ENCODE measurements at regions not wholly inside any gene's neighbourhood (a gene's known extent, or its start where the extent isn't known, plus 50 kb on each side); places are given as distances from the start of the nearest gene placed in this dataset.

GRCh38 chr5:20113931-20114330 is 125.9 kb upstream of the CDH18 start:
- TF ChIP-seq CTCF (IDR thresholded peaks at IDR 0.05; ENCODE audit: insufficient read depth, low read depth, low read length) (no peak), EZH2 (IDR thresholded peaks at IDR 0.05; ENCODE audit: insufficient read depth, low read length) (no peak)
